ENCODE measurements at regions not wholly inside any gene's neighbourhood (a gene's known extent, or its start where the extent isn't known, plus 50 kb on each side); places are given as distances from the start of the nearest gene placed in this dataset.

DNA sequence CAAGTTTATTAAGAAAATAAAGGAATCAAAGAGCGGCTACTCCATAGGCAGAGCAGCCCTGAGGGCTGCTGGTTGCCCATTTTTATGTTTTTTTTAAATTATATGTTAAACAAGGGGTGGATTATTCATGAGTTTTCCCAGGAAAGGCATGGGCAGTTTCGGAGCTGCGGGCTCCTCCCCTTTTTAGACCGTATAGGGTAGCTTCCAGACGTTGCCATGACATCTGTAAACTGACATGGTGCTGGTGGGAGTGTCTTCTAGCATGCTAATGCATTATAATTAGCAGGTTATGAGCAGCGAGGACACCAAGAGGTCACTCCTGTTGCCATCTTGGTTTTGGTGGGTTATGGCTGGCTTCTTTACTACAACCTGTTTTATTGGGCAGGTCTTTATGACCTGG is 301.8 kb downstream of the TFAP2C start:
- no peak for DNase-seq

DNA sequence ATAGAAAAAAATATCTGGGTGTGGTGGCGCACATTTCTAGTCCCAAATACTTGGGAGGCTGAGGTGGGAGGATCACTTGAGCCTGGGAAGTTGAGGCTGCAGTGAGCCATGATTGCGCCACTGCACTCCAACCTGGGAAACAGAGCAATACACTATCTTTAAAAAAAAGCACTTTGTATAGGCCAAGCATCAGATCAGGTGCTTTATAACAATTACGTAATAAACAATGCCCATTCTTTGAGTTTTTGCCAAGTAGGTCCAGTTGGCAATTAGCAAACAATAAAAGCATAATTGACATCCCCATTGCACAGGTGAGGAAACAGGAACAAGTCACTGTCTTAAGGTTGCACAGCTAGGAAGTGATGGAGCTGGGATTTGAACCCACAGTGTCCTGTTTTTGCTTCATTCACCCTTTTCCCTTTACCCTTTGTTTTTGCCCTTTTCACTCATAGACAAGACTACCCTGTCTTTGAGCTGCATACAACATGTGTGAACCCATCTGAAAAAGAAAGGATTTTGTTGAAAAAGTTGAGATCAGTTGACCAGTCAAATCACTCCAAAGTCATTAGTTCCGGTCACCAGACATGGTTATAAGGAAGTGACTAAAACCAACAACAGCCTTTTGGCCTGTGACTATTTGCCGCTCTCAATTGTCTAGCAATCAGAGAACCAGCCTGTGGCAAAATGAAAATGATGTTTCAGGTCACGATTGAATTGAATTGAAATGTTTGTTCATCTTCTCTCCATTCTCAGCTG is 303.6 kb downstream of the TFAP2C start:
- DNase-seq = no peak

DNA sequence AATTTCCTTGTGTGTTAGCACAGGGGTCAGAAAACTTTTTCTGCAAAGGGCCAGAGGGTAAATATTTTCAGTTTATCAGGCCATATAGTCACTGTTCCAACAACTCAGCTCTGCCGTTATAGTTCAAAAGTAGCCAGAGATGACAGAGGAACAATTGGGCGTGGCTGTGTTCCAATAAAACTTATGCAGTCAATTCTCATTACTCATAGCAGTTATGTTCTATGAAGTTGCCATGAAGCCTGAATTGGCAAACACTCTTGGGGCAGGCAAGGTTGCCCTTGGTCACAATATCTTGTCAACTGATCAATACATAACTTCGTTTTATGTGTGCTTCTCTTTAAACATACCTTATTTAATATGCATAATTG is 304.2 kb downstream of the TFAP2C start:
- DNase-seq = no peak

DNA sequence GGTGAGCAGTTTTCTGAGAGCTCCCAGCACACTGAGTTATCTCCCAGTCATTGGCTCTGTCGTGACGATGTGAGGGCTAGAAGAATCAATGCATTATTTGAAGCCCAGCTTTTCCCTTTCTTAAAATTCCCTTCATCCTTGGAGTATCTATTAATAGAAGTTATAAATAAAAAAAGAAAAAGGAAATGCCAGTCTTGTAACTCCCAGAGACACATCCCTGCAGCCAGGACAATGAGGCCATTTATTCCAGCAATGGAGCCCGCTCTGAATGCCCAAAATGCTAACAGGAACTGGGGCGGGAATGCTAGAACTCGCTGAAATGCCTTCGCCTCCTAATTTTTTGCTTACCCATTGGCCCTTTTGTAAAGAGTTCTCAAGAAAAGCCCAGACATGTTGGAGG is 305.8 kb downstream of the TFAP2C start:
- no peak for DNase-seq

DNA sequence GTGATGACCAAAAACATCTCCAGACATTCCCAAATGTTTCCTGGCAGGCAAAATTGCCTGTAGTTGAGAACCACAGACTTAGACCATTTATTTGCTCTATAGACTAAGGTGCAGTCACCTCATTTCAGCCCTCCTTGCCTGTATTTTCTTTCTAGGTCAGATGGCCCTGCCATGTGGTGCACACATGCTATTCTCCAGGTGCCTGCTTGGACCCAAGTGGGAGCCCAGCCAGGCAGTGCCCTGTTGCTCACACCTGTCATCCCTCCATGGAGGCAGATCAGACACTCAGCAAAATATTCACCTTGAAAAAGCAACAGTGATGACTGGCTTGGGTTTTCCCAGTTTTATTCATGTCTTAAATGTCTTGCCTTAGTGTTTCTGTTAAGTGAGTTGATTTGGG is 311.4 kb downstream of the TFAP2C start:
- DNase-seq = no peak

DNA sequence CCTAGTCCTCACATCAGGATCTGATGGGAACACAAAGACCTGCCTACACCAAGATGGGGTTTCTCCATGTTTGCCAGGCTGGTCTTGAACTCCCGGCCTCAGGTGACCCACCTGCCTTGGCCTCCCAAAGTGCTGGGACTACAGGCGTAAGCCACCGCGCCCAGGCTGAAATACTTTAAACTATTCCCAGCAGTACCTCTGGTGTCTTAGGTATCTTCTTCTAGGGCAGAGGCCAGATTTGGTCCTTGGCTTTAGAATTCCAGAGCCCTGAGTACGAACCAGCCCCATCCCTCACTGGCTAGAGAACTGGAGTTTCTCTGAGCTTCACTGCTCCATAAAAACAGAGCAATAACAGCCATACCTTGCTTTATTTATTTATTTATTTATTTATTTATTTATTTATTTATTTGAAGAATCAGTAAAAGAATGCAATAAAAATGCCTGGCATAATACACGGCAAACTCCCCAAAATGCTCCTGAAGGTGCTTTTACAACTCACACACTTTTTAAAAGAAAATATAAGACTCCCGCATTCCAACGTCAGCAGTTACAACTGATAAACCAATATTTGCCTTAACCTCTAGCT is 312.1 kb downstream of the TFAP2C start:
- no peak for DNase-seq

DNA sequence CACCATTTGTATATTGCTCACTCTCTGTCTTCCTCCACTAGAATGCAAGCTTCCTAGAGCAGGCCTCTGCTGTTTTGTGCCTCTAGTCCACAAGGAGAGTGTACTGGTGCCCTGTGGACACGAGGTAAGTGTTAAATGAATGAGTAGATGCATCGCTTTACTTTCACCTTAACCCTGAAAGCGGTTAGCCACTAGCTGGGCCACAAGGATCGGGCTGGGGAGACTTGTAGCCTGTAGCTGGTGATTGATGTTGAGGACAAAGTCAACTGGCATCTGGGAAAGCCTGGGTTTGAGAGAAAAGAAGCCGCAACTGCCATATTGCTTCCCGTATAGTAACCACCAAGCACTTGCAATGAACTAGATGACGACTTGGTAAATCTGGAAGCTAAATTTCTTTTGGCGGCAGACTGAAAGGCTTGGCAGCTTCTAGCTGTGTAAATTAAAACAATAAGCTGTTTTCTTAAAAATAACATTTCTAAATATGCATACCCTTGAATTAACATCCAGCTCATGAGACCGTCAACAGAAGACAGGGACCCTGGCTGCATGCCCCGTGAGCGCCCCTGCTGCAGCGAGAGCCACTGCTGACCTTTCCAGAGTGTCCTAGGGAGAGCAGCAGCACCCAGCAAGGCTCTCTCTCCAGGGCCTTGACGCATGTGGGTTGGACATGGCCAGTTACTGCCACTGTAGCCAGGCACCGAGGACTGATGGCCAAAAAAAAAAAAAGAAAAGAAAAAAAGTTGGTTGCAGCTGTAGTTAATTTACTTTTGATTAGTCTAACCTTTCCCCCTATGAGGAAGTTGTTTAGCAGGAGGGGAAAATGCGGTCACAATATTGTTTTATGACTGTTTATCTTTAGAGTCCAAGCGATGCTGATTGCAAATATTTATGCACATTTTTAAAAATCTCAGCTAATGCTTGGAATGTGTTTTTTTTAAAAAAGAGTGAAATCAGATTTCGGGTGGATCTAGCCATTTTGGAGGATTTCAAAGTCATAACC is 315.1 kb downstream of the TFAP2C start:
- no peak for DNase-seq

DNA sequence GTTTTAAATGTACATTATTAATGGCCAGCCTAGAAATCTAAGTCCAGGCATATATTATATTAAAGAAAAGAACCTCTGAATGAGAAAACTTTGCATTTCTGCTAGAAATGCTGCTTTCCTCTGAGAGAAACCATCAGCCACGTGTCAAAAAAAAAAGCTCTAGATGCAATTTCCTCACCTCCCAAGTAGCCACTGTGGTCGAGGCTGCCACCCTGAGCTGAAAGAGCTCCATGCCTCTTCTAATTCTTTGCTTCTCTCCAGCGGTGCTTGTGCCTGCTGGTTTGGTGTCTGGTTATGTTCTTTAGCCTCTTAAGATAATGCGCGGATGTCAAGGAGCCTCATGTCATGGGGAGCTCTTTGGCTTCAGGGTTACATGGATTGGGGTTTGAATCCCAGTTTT is 316.0 kb downstream of the TFAP2C start:
- no peak for DNase-seq

DNA sequence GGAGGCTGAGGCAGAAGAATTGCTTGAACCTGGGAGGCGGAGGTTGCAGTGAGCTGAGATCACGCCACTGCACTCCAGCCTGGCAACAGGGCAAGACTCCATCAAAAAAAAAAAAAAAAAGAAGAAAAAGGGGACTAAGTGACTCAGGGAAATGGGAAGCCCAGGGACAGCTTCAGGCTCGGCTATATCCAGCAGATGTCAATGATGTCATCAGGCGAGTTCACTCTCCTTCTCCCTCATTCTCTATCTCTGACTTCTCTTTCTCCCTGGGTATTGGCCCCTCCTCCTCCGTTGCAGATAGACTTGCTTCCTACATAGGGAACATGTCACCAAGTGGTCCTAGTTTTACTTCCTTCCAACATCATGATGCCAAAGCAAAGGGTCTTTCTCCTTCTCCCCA is 316.8 kb downstream of the TFAP2C start:
- no peak for DNase-seq

DNA sequence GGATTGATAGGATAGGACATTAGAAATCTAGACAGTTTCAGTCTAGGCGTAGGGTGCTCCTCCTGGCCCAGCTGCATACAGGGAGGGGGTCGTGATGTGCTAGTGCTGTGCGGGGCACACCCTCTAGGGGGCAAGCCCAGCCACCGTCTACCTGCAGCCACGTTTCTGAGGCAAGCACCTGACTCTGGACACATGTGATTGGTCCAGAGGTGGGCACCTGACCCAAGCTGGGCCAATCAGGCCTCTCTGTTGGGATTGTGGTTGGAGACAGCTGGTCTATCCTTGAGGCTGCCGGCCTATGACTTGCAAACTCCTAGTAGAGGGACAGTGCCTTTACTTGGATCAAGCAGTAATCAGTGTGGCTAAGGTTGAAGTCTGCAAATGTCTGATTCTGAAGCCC is 317.1 kb downstream of the BMP7 start:
- no peak for DNase-seq

DNA sequence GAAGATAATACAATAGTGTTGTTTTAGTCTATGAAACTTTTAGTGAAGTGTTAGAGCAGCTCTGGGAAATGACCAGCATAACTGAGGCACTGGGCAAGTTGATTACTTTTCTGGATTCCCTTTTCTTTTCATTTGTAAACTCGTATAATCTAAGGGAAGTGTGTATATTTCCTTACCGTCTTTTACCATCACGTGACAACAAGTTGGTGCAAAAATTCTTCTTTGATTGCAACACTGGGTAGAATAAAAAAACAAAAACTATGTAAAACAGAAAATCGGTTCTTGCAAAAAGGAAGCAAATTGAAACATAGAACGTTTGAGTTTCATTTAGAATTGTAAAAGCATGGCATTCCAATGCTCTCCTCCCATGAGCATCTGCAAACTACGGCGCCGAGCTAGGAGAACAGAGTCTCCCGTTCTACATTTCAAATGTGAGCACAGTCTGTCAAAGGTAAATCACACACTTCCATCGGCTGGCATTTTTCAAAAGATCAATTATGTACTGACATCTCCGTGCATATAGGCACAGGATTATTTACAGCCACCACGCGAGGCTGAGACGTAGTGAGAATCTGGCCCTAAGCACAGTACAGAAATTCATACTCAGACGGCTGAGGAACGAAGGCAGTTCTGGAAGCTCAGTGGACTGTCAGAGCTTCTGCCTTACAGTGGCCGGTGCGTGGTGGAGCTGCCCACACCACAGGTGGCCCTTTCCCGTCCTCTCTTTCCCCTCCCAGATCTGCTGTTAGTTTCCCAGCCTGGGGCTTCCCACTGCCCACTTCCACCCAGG is 314.0 kb downstream of the BMP7 start:
- no peak for DNase-seq

DNA sequence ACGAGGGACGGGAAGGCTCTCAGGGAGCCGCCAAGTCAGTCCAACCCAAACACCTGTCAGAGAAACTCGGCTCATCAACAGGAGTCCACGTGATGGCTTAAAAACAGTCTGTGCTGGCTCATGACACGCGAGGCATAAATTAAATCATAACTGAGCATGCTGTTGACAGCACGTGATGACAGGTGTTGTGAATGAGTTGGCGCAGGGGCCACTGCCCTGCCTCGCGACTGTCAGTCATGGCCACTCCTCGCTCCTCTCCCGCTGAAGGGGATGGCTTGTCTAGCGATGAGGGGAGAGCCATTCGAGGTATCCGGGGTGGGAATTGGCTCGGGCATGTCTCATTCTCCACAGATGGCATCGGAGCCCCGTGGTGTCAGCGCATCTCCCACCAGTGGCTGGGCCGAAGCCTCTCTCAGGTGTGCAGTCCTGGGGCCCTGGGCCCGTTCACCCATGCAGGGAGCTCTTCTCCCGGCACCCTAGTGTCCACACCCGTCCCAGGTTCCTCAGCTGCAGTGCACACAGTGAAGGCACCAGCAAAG is 313.3 kb downstream of the BMP7 start:
- DNase-seq = no peak

DNA sequence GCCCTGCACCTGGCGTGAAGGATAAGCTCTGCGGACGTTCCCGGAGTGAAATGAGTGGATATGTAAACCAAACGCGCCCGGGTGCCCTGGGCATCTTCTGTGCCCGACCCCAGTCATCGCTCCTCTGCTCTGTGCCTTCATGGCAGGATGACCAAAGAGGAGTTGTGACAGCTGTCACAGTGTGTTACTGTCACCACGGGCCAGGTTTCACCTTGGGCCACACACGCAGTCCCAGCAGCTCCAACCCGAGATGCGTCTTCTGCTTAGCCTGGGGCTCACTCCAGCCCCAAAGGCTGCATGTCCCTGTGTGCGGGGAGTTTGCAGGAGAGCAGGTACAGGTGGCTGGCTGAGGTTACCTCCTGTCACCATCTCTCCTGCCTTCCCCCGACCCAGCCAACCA is 311.6 kb downstream of the BMP7 start:
- no peak for DNase-seq

DNA sequence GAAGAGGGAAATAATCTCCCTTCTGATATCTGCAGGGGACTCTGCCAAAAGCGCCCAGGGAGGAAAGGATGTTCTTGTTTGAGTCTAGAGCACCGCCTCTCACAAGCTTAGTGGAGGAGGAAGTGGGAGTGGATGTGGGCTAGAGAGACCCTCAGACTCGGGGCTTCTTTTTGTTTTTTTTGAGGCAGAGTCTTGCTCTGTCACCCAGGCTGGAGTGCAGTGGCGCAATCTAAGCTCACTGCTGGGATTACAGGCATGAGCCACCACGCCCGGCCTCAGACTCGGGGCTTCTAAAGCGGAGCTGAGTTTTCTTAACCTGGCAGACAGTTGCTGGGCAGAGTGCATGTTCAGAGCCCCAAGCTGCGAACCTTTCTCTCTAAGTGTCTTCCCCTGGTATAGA is 310.8 kb downstream of the BMP7 start:
- no peak for DNase-seq

DNA sequence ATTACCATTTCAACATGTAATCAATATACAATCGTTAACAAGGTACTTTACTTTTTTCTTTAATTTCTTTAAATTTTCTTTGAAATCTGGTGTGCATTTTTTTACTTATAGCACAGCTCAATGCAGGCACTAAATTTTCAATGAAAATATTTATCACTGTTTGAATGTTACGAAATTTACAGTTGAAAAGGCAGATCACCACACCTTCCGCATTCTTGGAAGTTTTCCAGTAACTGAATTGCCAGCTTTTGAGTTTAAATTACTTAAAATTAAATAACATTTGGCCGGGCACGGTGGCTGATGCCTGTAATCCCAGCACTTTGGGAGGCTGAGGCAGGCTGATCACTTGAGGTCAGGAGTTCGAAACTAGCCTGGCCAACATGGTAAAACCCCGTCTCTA is 309.9 kb downstream of the BMP7 start:
- no peak for DNase-seq

DNA sequence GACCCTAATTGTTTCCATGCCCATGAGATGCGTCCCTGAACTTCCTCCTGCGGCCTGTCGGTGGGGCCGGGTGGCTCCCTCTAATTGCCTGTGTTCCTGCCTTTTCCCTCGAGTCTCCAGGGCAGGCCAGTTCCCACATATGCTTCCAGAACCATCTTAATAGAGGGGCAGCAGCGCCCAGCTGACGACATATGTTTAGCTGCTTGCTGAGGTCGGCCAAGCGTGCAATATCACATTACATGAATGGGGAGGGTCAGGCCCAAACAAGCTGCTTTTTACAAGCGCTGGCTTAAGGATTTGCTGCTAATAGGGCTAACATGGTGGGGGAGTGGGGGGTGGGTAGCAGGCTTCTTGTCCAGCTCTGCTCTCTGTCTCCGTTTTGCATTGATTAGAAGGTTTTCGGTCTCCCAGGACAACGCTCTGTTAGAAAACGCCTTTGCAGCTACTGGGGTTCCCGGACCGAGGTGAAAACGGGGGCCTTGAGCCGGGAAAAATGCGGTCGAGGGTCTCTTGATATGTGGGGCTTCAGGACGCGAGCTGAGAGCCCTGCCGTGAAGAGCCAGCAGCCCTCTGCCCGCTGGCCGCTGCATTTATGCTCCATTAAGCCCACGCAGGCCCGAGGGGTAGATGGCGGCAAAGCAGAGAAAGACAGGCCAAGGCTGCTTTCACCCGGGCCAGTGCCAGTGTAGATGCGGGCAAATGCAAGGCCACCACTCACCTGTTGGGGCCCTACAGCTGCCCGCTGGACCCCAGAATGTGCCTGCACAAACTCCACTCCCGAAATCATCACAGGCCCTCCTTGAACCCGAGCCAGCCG is 308.5 kb downstream of the BMP7 start:
- DNase-seq = no peak

DNA sequence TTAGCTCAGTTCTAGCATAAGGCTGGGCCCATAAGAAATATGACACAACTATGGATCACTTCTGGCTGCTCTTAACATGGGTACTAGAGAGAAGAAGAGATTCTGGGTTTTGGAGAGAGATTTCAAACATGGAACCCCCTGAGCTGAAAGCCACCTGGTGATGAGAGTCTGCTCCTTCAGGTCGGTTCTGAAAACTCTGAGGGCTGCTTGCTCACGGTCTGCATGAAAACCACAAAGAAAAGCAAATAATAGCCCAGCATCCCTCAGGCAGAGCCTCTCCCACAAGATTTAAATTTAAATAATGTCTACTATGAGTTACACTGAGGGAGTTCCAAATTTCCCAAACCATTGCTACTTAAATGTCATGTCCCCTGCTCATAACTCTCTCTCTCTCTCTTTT is 301.5 kb downstream of the BMP7 start:
- DNase-seq = no peak

DNA sequence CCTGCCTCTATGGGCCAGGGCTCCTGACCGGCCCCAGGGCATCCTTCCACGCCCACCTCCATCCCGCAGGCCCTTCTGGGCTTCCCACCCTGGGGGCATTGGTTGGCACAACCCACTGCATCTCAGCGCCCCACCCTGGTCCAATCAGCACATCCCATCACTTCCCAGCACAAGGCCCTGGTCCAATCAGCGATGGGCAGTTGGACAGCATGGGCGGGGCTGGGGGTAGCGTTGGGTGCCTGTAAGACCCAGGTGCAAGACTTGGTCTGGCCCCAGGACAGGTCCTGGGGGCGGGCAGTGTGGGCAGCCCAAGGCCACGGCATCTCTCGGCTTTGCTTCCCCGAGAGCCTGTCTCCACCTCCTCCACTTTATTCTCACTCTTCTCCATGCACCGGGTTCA is 298.5 kb downstream of the BMP7 start:
- no peak for DNase-seq

DNA sequence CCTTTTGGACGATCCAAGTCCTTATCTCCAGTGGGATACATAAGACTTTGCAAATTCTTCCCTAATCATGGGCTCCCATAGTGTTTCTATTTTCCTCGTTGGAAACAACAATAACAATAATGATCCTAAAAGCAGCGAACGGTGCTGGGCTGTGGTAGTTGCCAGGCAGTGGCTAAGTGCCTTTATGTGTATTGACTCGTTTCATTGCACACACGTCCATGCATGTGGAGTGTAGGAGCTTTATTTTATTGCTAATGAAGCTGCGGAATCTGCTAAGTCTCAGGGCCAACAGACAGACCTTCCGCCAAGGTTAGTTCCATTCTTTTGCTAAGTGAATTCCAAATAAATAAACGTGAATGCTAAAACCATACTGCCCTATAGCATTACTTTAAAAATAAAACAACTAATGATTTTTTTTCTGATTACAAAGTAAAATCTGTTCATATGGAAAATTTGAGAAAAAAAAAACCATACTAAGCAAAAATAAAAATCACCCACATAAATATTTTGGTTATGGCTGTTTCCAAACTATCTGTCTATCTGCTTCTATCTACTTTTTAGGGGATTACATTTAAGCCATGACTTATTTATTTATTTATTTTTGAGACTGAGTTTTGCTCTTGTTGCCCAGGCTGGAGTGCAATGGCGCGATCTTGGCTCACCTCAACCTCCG is 297.9 kb downstream of the BMP7 start:
- no peak for DNase-seq

DNA sequence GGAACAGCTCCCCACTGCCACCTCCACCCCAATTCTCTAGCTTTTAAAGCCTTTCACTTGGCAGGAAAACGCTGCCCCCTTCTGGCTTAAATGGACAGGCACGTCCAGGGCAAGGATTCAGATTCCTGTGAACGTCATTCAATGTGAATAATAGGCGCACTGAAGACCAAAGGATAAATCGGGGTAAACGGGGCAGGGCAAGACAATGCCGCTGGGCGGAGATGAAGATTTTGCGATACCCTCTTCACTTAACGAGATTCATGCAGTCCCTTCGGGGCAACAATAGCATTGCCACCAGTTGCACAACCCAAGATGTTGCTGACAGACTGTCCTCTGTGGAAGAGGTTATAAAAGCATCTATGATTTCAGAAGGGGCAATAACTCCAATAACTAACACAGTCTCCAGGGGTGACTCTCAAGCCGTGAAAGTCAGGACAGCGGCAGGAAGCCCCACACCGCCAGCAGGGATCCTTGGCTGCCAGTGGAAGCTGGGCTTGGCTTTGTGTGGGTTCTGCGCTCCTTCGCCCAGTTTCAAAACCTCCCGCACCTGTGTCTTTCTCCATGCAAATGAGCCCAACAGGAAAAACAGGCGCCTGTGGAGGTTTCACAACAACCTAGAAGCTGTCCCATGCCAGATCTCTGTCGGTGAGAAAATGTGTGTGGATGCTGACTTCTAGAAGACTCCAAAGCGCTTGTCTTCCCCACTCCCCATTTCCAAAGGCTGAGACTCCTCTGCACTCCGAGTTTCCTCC is 291.8 kb downstream of the BMP7 start:
- DNase-seq = no peak

DNA sequence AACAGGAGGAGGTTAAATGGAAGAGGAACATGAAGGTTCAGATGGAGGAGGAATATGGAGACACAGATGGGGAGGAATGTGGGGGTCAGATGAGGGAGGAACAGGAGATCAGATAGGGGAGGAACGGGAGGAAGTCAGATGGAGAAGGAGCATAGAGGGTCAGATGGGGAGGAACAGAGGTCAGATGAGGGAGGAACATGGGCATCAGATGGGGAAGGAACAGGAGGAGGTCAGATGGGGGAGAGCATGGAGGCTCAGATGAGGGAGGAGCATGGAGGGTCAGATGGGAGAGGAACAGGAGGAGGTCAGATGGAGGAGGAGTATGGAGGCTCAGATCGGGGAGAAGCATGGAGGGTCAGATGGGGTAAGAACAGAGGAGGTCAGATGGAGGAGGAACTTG is 290.6 kb downstream of the BMP7 start:
- no peak for DNase-seq

Measured in stimulated activated CD4-positive, alpha-beta T cell treated with anti-CD3 and anti-CD28 coated beads, Interleukin-4, amount 100 ng/mL, for 4 hours (primary cell).